Endothelial cell of umbilical vein (primary cell): ENCODE measurements at regions not wholly inside any gene's neighbourhood (a gene's known extent, or its start where the extent isn't known, plus 50 kb on each side); places are given as distances from the start of the nearest gene placed in this dataset.

Experiments used
- BruUV-seq: library from RNA; stranded (reverse); fragments of 400-500 nt; replicated peaks from 2 replicates; lab custom pipeline; 2021; lab: Mats Ljungman, UMichigan
- CTCF ChIA-PET: fragments of 300-600, 350-600 bp; sonication (Branson Sonifier 250); formaldehyde crosslinking; loops from one replicate; lab custom pipeline; 2021; ENCODE audit warnings: antibody characterized with exemption, inconsistent platforms; lab: Charles Lee
- POLR2A ChIA-PET: fragments of 300-600, 350-600 bp; sonication (Branson Sonifier 250); formaldehyde crosslinking; loops from one replicate; lab custom pipeline; 2021; ENCODE audit warnings: antibody characterized with exemption, inconsistent platforms; lab: Charles Lee
- DNase-seq: peaks from one replicate; pipeline ENCODE4 v3.0.0-alpha.2; 2011; ENCODE audit warnings: low read depth, low spot score
- FAIRE-seq: peaks from 2 replicates; lab custom pipeline; 2011; peaks lifted over from hg19 to GRCh38; lab: Jason Lieb, UNC
- H2AFZ ChIP-seq: 2 replicates; pipeline ENCODE4 v1.6.0; 2012; ENCODE audit warnings: low read depth, low read length, control low read depth, inconsistent platforms
- H3K27ac ChIP-seq: 2 replicates; pipeline ENCODE4 v1.5.1; 2011; ENCODE audit warnings: low read depth, mild to moderate bottlenecking, control low read depth, low read length, moderate library complexity; ENCODE audit not compliant: insufficient read depth
- H3K27me3 ChIP-seq, 2 experiments: 2 replicates each; pipeline versions ENCODE4 v1.6.0 to v1.6.1; 2011; ENCODE audit warnings: low read length in 2 of 2, mixed read lengths in 1 of 2; ENCODE audit not compliant: control insufficient read depth in 2 of 2, insufficient read depth in 2 of 2
- H3K36me3 ChIP-seq, 2 experiments: 2 replicates in 1 of 2; 3 replicates in 1 of 2; pipeline ENCODE4 v1.5.1; 2011; ENCODE audit warnings: low read length in 2 of 2, mild to moderate bottlenecking in 1 of 2, moderate library complexity in 1 of 2; ENCODE audit not compliant: control insufficient read depth in 2 of 2, insufficient read depth in 2 of 2; ENCODE audit errors: extremely low read depth in 1 of 2
- H3K4me1 ChIP-seq: 3 replicates; pipeline ENCODE4 v1.5.1; 2011; ENCODE audit warnings: mild to moderate bottlenecking, low read length; ENCODE audit not compliant: control insufficient read depth, insufficient read depth; ENCODE audit errors: extremely low read depth
- H3K4me2 ChIP-seq: 2 replicates; pipeline ENCODE4 v1.6.1; 2011; ENCODE audit warnings: low read length, control low read depth, mixed read lengths; ENCODE audit not compliant: insufficient read depth
- H3K4me3 ChIP-seq, 3 experiments: fragments of 200-600 bp in 1 of 3; sonication (generic), shearing (Covaris generic) in 1 of 3; replicated peaks in 1 of 3; 2 replicates each; pipeline ENCODE4 v1.5.1; 2011 to 2016; ENCODE audit warnings: control low read depth in 3 of 3, low read length in 3 of 3, mild to moderate bottlenecking in 2 of 3, inconsistent platforms in 1 of 3, low read depth in 1 of 3, moderate library complexity in 1 of 3; ENCODE audit not compliant: insufficient read depth in 1 of 3
- H3K79me2 ChIP-seq: 2 replicates; pipeline ENCODE4 v1.6.0; 2012; ENCODE audit warnings: low read length, inconsistent platforms; ENCODE audit not compliant: control insufficient read depth, insufficient read depth
- H3K9ac ChIP-seq: replicated peaks from 2 replicates; pipeline ENCODE3; 2011; ENCODE audit warnings: low read length, control low read depth; ENCODE audit not compliant: insufficient read depth; ENCODE audit errors: extremely low read depth
- H3K9me1 ChIP-seq: replicated peaks from 3 replicates; pipeline ENCODE4 v1.6.0; 2011; ENCODE audit warnings: mild to moderate bottlenecking, low read length; ENCODE audit not compliant: control insufficient read depth, insufficient read depth; ENCODE audit errors: extremely low read depth
- H3K9me3 ChIP-seq: replicated peaks from 2 replicates; pipeline ENCODE4 v1.5.1; 2012; ENCODE audit warnings: low read length, inconsistent platforms; ENCODE audit not compliant: control insufficient read depth, insufficient read depth
- H4K20me1 ChIP-seq: replicated peaks from 2 replicates; pipeline ENCODE3; 2011; ENCODE audit warnings: mild to moderate bottlenecking, low read length; ENCODE audit not compliant: control insufficient read depth, insufficient read depth; ENCODE audit errors: extremely low read depth
- EZH2 ChIP-seq: IDR thresholded peaks from 2 replicates; pipeline ENCODE4 v1.6.1; 2012; ENCODE audit warnings: borderline replicate concordance, low read depth, mild to moderate bottlenecking, moderate library complexity, low read length, inconsistent platforms; ENCODE audit not compliant: severe bottlenecking
- FOS ChIP-seq: IDR thresholded peaks from 2 replicates; pipeline ENCODE4 v1.6.1; 2011; ENCODE audit warnings: mild to moderate bottlenecking, low read length, moderate library complexity, borderline replicate concordance; ENCODE audit not compliant: insufficient read depth
- GATA2 ChIP-seq: IDR thresholded peaks from 2 replicates; pipeline ENCODE4 v1.7.0; 2011; ENCODE audit warnings: low read depth, mild to moderate bottlenecking, moderate library complexity, mixed read lengths, low read length; ENCODE audit not compliant: insufficient read length, insufficient read depth
- JUN ChIP-seq: IDR thresholded peaks from 2 replicates; pipeline ENCODE4 v1.6.1; 2011; ENCODE audit warnings: borderline replicate concordance, low read depth; ENCODE audit not compliant: insufficient read length, insufficient read depth
- MYC ChIP-seq: IDR thresholded peaks from one replicate; pipeline ENCODE4 v1.6.1; 2011; ENCODE audit warnings: mild to moderate bottlenecking, low read depth, low read length
- POLR2A ChIP-seq: IDR thresholded peaks from 2 replicates; pipeline ENCODE4 v1.6.1; 2012; ENCODE audit warnings: low read depth, mild to moderate bottlenecking, control low read depth, low read length
- POLR2AphosphoS5 ChIP-seq: IDR thresholded peaks from 2 replicates; pipeline ENCODE4 v1.6.1; 2012; ENCODE audit warnings: low read depth, mild to moderate bottlenecking, control low read depth, low read length, moderate library complexity; ENCODE audit not compliant: insufficient read depth
- dilution Hi-C: fragments of 300-500 bp; cut with MboI; formaldehyde crosslinking; loops from one replicate; pipeline ENCODE4 v1.15.0; 2019; ENCODE audit warnings: low sequenced_read_pairs; ENCODE audit not compliant: extremely low pct_ligation_motif_present
- intact Hi-C: fragments of 100-400 bp; cut with micrococcal nuclease; formaldehyde crosslinking; loops from one replicate; pipeline ENCODE4 v1.10.0; 2022
- TF ChIP-seq, protein P1 (sequence below): IDR thresholded peaks from 2 replicates; pipeline ENCODE4 v1.6.1; 2011; ENCODE audit not compliant: insufficient read depth, insufficient read length
- TF ChIP-seq, protein P2 (sequence below), 2 donors: IDR thresholded peaks; 1 replicate in 1 of 2; 2 replicates in 1 of 2; pipeline ENCODE4 v1.5.1; 2011; ENCODE audit warnings: low read length in 2 of 2, mild to moderate bottlenecking in 2 of 2, moderate library complexity in 2 of 2, control low read depth in 1 of 2, inconsistent platforms in 1 of 2, low read depth in 1 of 2; ENCODE audit not compliant: insufficient read depth in 1 of 2; ENCODE audit errors: extremely low read depth in 1 of 2

DNA sequence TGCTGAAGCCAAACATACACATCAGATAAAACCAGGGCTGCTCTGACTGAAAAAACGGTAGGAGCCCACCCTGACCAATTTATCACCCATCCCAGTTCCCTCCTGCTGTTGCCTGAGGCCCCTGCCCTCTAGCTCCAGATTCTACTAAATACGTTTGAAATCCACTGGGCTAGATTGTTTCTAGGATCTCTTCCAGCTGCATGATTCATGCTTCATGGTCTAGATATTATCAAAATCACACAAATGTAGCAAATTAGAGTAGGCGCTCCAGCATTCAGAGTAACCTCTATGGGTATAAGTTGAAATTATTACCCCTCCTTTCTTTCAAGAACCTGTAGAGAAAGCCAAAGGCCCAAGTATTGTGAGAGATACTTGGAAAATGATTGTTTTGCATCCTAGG is 151.2 kb upstream of the FAM13C start:
- H2AFZ ChIP-seq: no peak overlapping the region
- ChIA-PET POLR2A (no interaction called here), CTCF (no interaction called here)
- no peak overlapping the region for H3K4me3 ChIP-seq
- no peaks in the 10 kb centered on the region for H4K20me1 ChIP-seq
- H3K36me3 ChIP-seq: no peaks in the 10 kb centered on the region
- FAIRE-seq (no peak), DNase-seq (no peak)
- H3K79me2 ChIP-seq: no peaks in the 10 kb centered on the region
- dilution Hi-C loops: no loop called here
- no TSS peak for BruUV-seq
- H3K9me3 ChIP-seq: no peaks in the 10 kb centered on the region
- no peak overlapping the region for H3K27ac ChIP-seq
- no peak overlapping the region for H3K4me2 ChIP-seq
- no peaks in the 10 kb centered on the region for H3K27me3 ChIP-seq
- no peak overlapping the region for H3K9ac ChIP-seq
- H3K9me1 ChIP-seq: no peaks in the 10 kb centered on the region
- TF ChIP-seq POLR2AphosphoS5 (no peak), POLR2A (no peak), FOS (no peak), EZH2 (no peak), GATA2 (no peak), JUN (no peak), MYC (no peak)
- TF ChIP-seq, protein P1, sequence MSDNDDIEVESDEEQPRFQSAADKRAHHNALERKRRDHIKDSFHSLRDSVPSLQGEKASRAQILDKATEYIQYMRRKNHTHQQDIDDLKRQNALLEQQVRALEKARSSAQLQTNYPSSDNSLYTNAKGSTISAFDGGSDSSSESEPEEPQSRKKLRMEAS: no peak
- TF ChIP-seq, protein P2, sequence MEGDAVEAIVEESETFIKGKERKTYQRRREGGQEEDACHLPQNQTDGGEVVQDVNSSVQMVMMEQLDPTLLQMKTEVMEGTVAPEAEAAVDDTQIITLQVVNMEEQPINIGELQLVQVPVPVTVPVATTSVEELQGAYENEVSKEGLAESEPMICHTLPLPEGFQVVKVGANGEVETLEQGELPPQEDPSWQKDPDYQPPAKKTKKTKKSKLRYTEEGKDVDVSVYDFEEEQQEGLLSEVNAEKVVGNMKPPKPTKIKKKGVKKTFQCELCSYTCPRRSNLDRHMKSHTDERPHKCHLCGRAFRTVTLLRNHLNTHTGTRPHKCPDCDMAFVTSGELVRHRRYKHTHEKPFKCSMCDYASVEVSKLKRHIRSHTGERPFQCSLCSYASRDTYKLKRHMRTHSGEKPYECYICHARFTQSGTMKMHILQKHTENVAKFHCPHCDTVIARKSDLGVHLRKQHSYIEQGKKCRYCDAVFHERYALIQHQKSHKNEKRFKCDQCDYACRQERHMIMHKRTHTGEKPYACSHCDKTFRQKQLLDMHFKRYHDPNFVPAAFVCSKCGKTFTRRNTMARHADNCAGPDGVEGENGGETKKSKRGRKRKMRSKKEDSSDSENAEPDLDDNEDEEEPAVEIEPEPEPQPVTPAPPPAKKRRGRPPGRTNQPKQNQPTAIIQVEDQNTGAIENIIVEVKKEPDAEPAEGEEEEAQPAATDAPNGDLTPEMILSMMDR (IDR thresholded peaks at IDR 0.05; ENCODE audit: extremely low read depth in 1 of 2, insufficient read depth in 1 of 2, low read depth in 1 of 2, low read length in 2 of 2): no peak
- intact Hi-C loops: no loop called here
- H3K4me1 ChIP-seq: no peaks in the 10 kb centered on the region
